WERI-Rb-1 (cell line): ENCODE measurements at regions not wholly inside any gene's neighbourhood (a gene's known extent, or its start where the extent isn't known, plus 50 kb on each side); places are given as distances from the start of the nearest gene placed in this dataset.

ENCODE experiments used
- DNase-seq: peaks from one replicate; pipeline ENCODE4 v3.0.0-alpha.2; 2020
- H3K27ac ChIP-seq: fragments of 250-450 bp; sonication (Bioruptor Pico); 2 replicates; pipeline ENCODE4 v1.5.1; 2020; ENCODE audit warnings: mild to moderate bottlenecking, moderate library complexity
- H3K27me3 ChIP-seq: fragments of 250-450 bp; sonication (Bioruptor Pico); 2 replicates; pipeline ENCODE4 v1.5.1; 2021; ENCODE audit warnings: mild to moderate bottlenecking, low read depth, moderate library complexity; ENCODE audit not compliant: insufficient read depth, severe bottlenecking
- H3K36me3 ChIP-seq: fragments of 250-450 bp; sonication (Bioruptor Pico); 2 replicates; pipeline ENCODE4 v1.5.1; 2020; ENCODE audit warnings: mild to moderate bottlenecking, moderate library complexity
- H3K4me3 ChIP-seq: 2 replicates; pipeline ENCODE4 v1.5.1; 2011; ENCODE audit warnings: low read depth, mild to moderate bottlenecking, control low read depth, low read length
- H3K9me3 ChIP-seq: fragments of 250-450 bp; sonication (Bioruptor Pico); 2 replicates; pipeline ENCODE4 v1.5.1; 2021; ENCODE audit warnings: mild to moderate bottlenecking, moderate library complexity; ENCODE audit not compliant: severe bottlenecking
- CTCF ChIP-seq: IDR thresholded peaks from 2 replicates; pipeline ENCODE4 v1.5.1; 2011; ENCODE audit warnings: low read depth, mild to moderate bottlenecking, control low read depth, inconsistent platforms, low read length

GRCh38 chr9:90088434-90088833, 483.6 kb downstream of the GADD45G start:
- Histone ChIP-seq H3K9me3 (peaks cover 15% of the 10 kb centered on the region), H3K27ac (no peak overlapping the region), H3K4me3 (no peak overlapping the region), H3K27me3 (no peaks in the 10 kb centered on the region), H3K36me3 (no peaks in the 10 kb centered on the region)
- TF ChIP-seq CTCF: no peak
- DNase-seq: no peak

- H3K36me3 ChIP-seq: no peaks in the 10 kb centered on the region
- DNase-seq: no peak
- no peaks in the 10 kb centered on the region for H3K27me3 ChIP-seq
- no peak overlapping the region for H3K4me3 ChIP-seq
- TF ChIP-seq CTCF: no peak
- H3K9me3 ChIP-seq: peaks cover 13% of the 10 kb centered on the region
- no peak overlapping the region for H3K27ac ChIP-seq
These were observed 484.0 kb downstream of the GADD45G start for GRCh38 chr9:90088856-90089255.

GRCh38 chr9:90090997-90091396, 486.2 kb downstream of the GADD45G start:
- Histone ChIP-seq H3K9me3 (peaks cover 5% of the 10 kb centered on the region), H3K27ac (no peak overlapping the region), H3K36me3 (no peaks in the 10 kb centered on the region), H3K27me3 (no peaks in the 10 kb centered on the region), H3K4me3 (no peak overlapping the region)
- DNase-seq: no peak
- TF ChIP-seq CTCF: no peak

- DNase-seq: no peak
- Histone ChIP-seq H3K36me3 (no peaks in the 10 kb centered on the region), H3K9me3 (peaks cover 5% of the 10 kb centered on the region), H3K27ac (peak overlapping the region; percentile 29; the same call in 1 of the 2 replicates), H3K27me3 (no peaks in the 10 kb centered on the region), H3K4me3 (no peak overlapping the region)
- no peak for TF ChIP-seq CTCF
These were observed 487.7 kb downstream of the GADD45G start for GRCh38 chr9:90092508-90092907.

GRCh38 chr9:90095682-90096081, 490.9 kb downstream of the GADD45G start:
- Histone ChIP-seq H3K36me3 (no peaks in the 10 kb centered on the region), H3K27me3 (no peaks in the 10 kb centered on the region), H3K9me3 (no peaks in the 10 kb centered on the region), H3K27ac (peak overlapping the region; percentile 94), H3K4me3 (peak overlapping the region; percentile 13)
- no peak for TF ChIP-seq CTCF
- DNase-seq: peak; percentile 97

- Histone ChIP-seq H3K27me3 (no peaks in the 10 kb centered on the region), H3K4me3 (no peak overlapping the region), H3K9me3 (no peaks in the 10 kb centered on the region), H3K36me3 (no peaks in the 10 kb centered on the region), H3K27ac (peak overlapping the region; percentile 94)
- DNase-seq: no peak
- no peak for TF ChIP-seq CTCF
These were observed 492.4 kb downstream of the GADD45G start for GRCh38 chr9:90097237-90097636.
